ENCODE measurements at regions not wholly inside any gene's neighbourhood (a gene's known extent, or its start where the extent isn't known, plus 50 kb on each side); places are given as distances from the start of the nearest gene placed in this dataset.

- DNase-seq (ENCODE audit: low spot score, unreplicated experiment): no peak
- TF ChIP-seq, protein P1, sequence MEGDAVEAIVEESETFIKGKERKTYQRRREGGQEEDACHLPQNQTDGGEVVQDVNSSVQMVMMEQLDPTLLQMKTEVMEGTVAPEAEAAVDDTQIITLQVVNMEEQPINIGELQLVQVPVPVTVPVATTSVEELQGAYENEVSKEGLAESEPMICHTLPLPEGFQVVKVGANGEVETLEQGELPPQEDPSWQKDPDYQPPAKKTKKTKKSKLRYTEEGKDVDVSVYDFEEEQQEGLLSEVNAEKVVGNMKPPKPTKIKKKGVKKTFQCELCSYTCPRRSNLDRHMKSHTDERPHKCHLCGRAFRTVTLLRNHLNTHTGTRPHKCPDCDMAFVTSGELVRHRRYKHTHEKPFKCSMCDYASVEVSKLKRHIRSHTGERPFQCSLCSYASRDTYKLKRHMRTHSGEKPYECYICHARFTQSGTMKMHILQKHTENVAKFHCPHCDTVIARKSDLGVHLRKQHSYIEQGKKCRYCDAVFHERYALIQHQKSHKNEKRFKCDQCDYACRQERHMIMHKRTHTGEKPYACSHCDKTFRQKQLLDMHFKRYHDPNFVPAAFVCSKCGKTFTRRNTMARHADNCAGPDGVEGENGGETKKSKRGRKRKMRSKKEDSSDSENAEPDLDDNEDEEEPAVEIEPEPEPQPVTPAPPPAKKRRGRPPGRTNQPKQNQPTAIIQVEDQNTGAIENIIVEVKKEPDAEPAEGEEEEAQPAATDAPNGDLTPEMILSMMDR (IDR thresholded peaks at IDR 0.05; ENCODE audit: unreplicated experiment): no peak
- peaks cover 9% of the 10 kb centered on the region for H3K9me3 Mint-ChIP-seq (ENCODE audit: low read depth)
- no peak overlapping the region for H3K27ac Mint-ChIP-seq
- no peaks in the 10 kb centered on the region for H3K4me1 Mint-ChIP-seq (ENCODE audit: low read depth)
- peaks cover 1% of the 10 kb centered on the region for H3K36me3 Mint-ChIP-seq (ENCODE audit: insufficient read depth)
- no peak overlapping the region for H3K4me3 Mint-ChIP-seq (ENCODE audit: low read depth)
- peaks cover 20% of the 10 kb centered on the region for H3K27me3 Mint-ChIP-seq
Observed at GRCh38 chr10:75335191-75335590, 66.4 kb downstream of the ZNF503 start.

DNA sequence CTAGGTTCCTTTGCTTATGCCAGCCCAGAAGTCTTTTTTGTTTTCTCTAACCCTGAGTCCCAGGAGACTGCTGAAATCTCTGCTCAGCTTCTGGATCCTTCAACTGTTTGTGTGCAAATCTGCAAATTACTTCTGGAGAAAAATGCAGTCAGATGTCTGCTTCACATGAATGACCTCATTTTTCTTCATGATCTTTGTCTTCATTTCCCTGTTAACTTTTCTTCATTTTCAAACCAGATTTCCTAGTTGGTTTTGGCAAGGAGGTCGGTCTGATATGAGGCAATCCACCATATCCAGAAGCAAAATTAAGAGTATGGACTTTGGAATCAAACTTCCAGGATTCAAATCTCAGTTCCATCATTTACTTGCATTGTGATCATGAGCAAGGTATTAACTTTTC, 66.8 kb downstream of the ZNF503 start:
- no peak overlapping the region for H3K27ac Mint-ChIP-seq
- no peak for DNase-seq (ENCODE audit: low spot score, unreplicated experiment)
- H3K4me3 Mint-ChIP-seq (ENCODE audit: low read depth): no peak overlapping the region
- H3K27me3 Mint-ChIP-seq: peaks cover 25% of the 10 kb centered on the region
- H3K4me1 Mint-ChIP-seq (ENCODE audit: low read depth): no peaks in the 10 kb centered on the region
- H3K36me3 Mint-ChIP-seq (ENCODE audit: insufficient read depth): peaks cover 1% of the 10 kb centered on the region
- peaks cover 9% of the 10 kb centered on the region for H3K9me3 Mint-ChIP-seq (ENCODE audit: low read depth)
- TF ChIP-seq, protein P1 (IDR thresholded peaks at IDR 0.05; ENCODE audit: unreplicated experiment): no peak

DNA sequence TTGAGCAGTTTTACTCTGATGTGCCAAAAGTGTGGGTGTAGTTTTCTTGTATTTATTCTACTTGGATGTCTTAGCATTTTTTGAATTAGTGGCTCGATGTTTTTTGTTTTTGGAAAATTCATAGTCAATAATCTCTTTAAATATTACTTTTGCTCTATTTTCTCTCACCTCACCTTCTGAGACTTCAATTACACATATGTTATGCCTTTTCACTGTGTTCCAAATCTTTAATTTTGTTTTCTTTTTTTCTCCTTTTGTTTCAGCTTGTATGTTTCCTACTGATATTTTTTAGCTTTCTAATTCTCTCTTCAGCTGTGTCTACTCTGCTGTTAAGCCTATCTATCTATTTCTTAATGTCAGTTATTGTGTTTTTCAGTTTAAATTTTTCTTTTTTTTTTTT, 69.5 kb downstream of the ZNF503 start:
- TF ChIP-seq, protein P1 (IDR thresholded peaks at IDR 0.05; ENCODE audit: unreplicated experiment): no peak
- Mint-ChIP-seq H3K9me3 (ENCODE audit: low read depth) (peaks cover 9% of the 10 kb centered on the region), H3K4me3 (ENCODE audit: low read depth) (no peak overlapping the region), H3K36me3 (ENCODE audit: insufficient read depth) (peaks cover 1% of the 10 kb centered on the region), H3K27ac (no peak overlapping the region), H3K4me1 (ENCODE audit: low read depth) (no peaks in the 10 kb centered on the region), H3K27me3 (peaks cover 20% of the 10 kb centered on the region)
- no peak for DNase-seq (ENCODE audit: low spot score, unreplicated experiment)

- H3K36me3 Mint-ChIP-seq (ENCODE audit: insufficient read depth): peaks cover 1% of the 10 kb centered on the region
- H3K4me3 Mint-ChIP-seq (ENCODE audit: low read depth): no peak overlapping the region
- H3K4me1 Mint-ChIP-seq (ENCODE audit: low read depth): no peaks in the 10 kb centered on the region
- DNase-seq (ENCODE audit: low spot score, unreplicated experiment): no peak
- peaks cover 22% of the 10 kb centered on the region for H3K27me3 Mint-ChIP-seq
- peaks cover 9% of the 10 kb centered on the region for H3K9me3 Mint-ChIP-seq (ENCODE audit: low read depth)
- H3K27ac Mint-ChIP-seq: no peak overlapping the region
- TF ChIP-seq, protein P1 (IDR thresholded peaks at IDR 0.05; ENCODE audit: unreplicated experiment): no peak
Observed at GRCh38 chr10:75331081-75331480, 70.5 kb downstream of the ZNF503 start.

DNA sequence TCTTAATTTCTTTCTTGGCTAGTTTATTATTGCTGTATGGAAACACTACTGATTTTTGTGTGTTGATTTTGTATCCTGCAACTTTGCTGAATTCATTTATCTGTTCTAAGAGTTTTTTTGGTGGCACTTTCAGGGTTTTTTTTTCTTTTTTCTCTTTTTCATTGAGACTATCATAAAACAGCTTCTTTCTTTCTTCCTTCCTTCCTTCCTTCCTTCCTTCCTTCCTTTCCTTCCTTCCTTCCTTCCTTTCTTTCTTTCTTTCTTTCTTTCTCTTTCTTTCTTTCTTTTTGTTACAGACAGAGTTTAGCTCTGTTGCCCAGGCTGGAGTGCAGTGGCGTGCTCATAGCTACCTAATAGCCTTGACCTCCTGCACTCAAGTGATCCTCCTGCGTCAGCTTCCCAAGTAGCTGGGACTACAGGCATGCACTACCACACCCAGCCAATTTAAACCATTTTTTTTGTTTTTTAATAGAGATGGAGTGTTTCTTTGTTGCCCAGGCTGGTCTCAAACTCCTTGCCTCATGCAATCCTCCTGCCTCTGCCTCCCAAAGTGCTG, 72.3 kb downstream of the ZNF503 start:
- H3K27ac Mint-ChIP-seq: no peak overlapping the region
- peaks cover 5% of the 10 kb centered on the region for H3K9me3 Mint-ChIP-seq (ENCODE audit: low read depth)
- peaks cover 25% of the 10 kb centered on the region for H3K27me3 Mint-ChIP-seq
- no peaks in the 10 kb centered on the region for H3K4me1 Mint-ChIP-seq (ENCODE audit: low read depth)
- H3K4me3 Mint-ChIP-seq (ENCODE audit: low read depth): no peak overlapping the region
- TF ChIP-seq, protein P1 (IDR thresholded peaks at IDR 0.05; ENCODE audit: unreplicated experiment): no peak
- DNase-seq (ENCODE audit: low spot score, unreplicated experiment): no peak
- no peaks in the 10 kb centered on the region for H3K36me3 Mint-ChIP-seq (ENCODE audit: insufficient read depth)
